Astrocyte (in vitro differentiated cells and primary cell): ENCODE measurements at regions not wholly inside any gene's neighbourhood (a gene's known extent, or its start where the extent isn't known, plus 50 kb on each side); places are given as distances from the start of the nearest gene placed in this dataset.

Experiments
- DNase-seq: peaks from one replicate; pipeline ENCODE4 v3.0.0-alpha.2; 2010; ENCODE audit warnings: low read depth
- FAIRE-seq: peaks from 2 replicates; lab custom pipeline; 2011; peaks lifted over from hg19 to GRCh38; lab: Jason Lieb, UNC
- H2AFZ ChIP-seq: 2 replicates; pipeline ENCODE4 v1.6.0; 2012; ENCODE audit warnings: low read depth, low read length, inconsistent platforms
- H3K27ac ChIP-seq: 2 replicates; pipeline ENCODE4 v1.5.1; 2011; ENCODE audit warnings: low read depth, low read length, inconsistent platforms
- H3K27me3 ChIP-seq: 2 replicates; pipeline ENCODE4 v1.6.0; 2011; ENCODE audit warnings: low read length, inconsistent platforms; ENCODE audit not compliant: insufficient read depth
- H3K36me3 ChIP-seq: 2 replicates; pipeline ENCODE4 v1.5.1; 2011; ENCODE audit warnings: low read length, inconsistent platforms; ENCODE audit not compliant: insufficient read depth
- H3K4me1 ChIP-seq: 2 replicates; pipeline ENCODE4 v1.5.1; 2011; ENCODE audit warnings: low read length, inconsistent platforms; ENCODE audit not compliant: insufficient read depth
- H3K4me2 ChIP-seq: 2 replicates; pipeline ENCODE4 v1.6.0; 2012; ENCODE audit warnings: low read length, inconsistent platforms
- H3K4me3 ChIP-seq: 2 replicates; pipeline ENCODE4 v1.5.1; 2011; ENCODE audit warnings: low read depth, mild to moderate bottlenecking, low read length, inconsistent platforms; ENCODE audit not compliant: insufficient read depth
- H3K79me2 ChIP-seq: 2 replicates; pipeline ENCODE4 v1.6.0; 2012; ENCODE audit warnings: mild to moderate bottlenecking, low read length, inconsistent platforms; ENCODE audit not compliant: insufficient read depth
- H3K9ac ChIP-seq: 2 replicates; pipeline ENCODE4 v1.6.0; 2012; ENCODE audit warnings: mild to moderate bottlenecking, low read length, inconsistent platforms
- H3K9me3 ChIP-seq: 2 replicates; pipeline ENCODE4 v1.5.1; 2012; ENCODE audit warnings: low read depth, mild to moderate bottlenecking, low read length, inconsistent platforms; ENCODE audit not compliant: insufficient read depth
- H4K20me1 ChIP-seq: 2 replicates; pipeline ENCODE4 v1.6.0; 2012; ENCODE audit warnings: low read length, inconsistent platforms; ENCODE audit not compliant: insufficient read depth
- H3K27ac Mint-ChIP-seq: one replicate; pipeline ENCODE4 v1.8.0; 2021; ENCODE audit warnings: mild to moderate bottlenecking, mixed read lengths; ENCODE audit not compliant: unreplicated experiment
- H3K27me3 Mint-ChIP-seq: one replicate; pipeline ENCODE4 v1.8.0; 2021; ENCODE audit warnings: low read depth, mixed read lengths; ENCODE audit not compliant: unreplicated experiment
- H3K36me3 Mint-ChIP-seq: one replicate; pipeline ENCODE4 v1.8.0; 2021; ENCODE audit warnings: low read depth, mixed read lengths; ENCODE audit not compliant: unreplicated experiment
- H3K4me1 Mint-ChIP-seq: one replicate; pipeline ENCODE4 v1.8.0; 2021; ENCODE audit warnings: low read depth, mixed read lengths; ENCODE audit not compliant: unreplicated experiment
- H3K4me3 Mint-ChIP-seq: one replicate; pipeline ENCODE4 v1.8.0; 2021; ENCODE audit warnings: mild to moderate bottlenecking, moderate library complexity, mixed read lengths; ENCODE audit not compliant: unreplicated experiment
- H3K9me3 Mint-ChIP-seq: one replicate; pipeline ENCODE4 v1.8.0; 2021; ENCODE audit warnings: mild to moderate bottlenecking, mixed read lengths; ENCODE audit not compliant: unreplicated experiment
- CTCF ChIP-seq: IDR thresholded peaks from 2 replicates; pipeline ENCODE4 v1.5.1; 2011; ENCODE audit warnings: low read depth, mild to moderate bottlenecking, inconsistent platforms, low read length, moderate library complexity; ENCODE audit not compliant: insufficient read depth
- EZH2 ChIP-seq: IDR thresholded peaks from 2 replicates; pipeline ENCODE4 v1.6.1; 2012; ENCODE audit warnings: mild to moderate bottlenecking, low read length, inconsistent platforms; ENCODE audit not compliant: insufficient read depth

GRCh38 chr9:28922891-28923290, 1349.6 kb upstream of the C9orf72 start:
- no peak for FAIRE-seq
- Histone ChIP-seq H3K4me2 (peak overlapping the region; percentile 55), H2AFZ (no peak overlapping the region)

GRCh38 chr9:28923351-28923750, 1350.1 kb upstream of the C9orf72 start:
- Histone ChIP-seq H4K20me1 (no peaks in the 10 kb centered on the region), H3K27ac (no peak overlapping the region), H3K4me3 (no peak overlapping the region), H3K36me3 (no peaks in the 10 kb centered on the region), H3K4me2 (peak overlapping the region; percentile 55), H3K9me3 (no peaks in the 10 kb centered on the region), H2AFZ (no peak overlapping the region), H3K4me1 (no peaks in the 10 kb centered on the region), H3K9ac (no peak overlapping the region), H3K27me3 (no peaks in the 10 kb centered on the region), H3K79me2 (no peaks in the 10 kb centered on the region)
- no peak for DNase-seq
- H3K9me3 Mint-ChIP-seq: no peaks in the 10 kb centered on the region
- H3K27me3 Mint-ChIP-seq: no peaks in the 10 kb centered on the region
- no peaks in the 10 kb centered on the region for H3K36me3 Mint-ChIP-seq
- no peak for TF ChIP-seq EZH2
- no peak for TF ChIP-seq CTCF
- no peak overlapping the region for H3K27ac Mint-ChIP-seq
- peaks cover 1% of the 10 kb centered on the region for H3K4me1 Mint-ChIP-seq
- no peak for FAIRE-seq
- no peak overlapping the region for H3K4me3 Mint-ChIP-seq

More at GRCh38 chr9:28922891-28923290, 1349.6 kb upstream of the C9orf72 start:
- Mint-ChIP-seq H3K36me3 (no peaks in the 10 kb centered on the region), H3K27me3 (no peaks in the 10 kb centered on the region), H3K4me1 (peaks cover 1% of the 10 kb centered on the region), H3K4me3 (no peak overlapping the region), H3K27ac (no peak overlapping the region), H3K9me3 (no peaks in the 10 kb centered on the region)
- no peaks in the 10 kb centered on the region for H3K4me1 ChIP-seq
- H3K27ac ChIP-seq: no peak overlapping the region
- no peaks in the 10 kb centered on the region for H3K9me3 ChIP-seq
- no peaks in the 10 kb centered on the region for H3K36me3 ChIP-seq
- no peak overlapping the region for H3K4me3 ChIP-seq
- no peak for DNase-seq
- no peak overlapping the region for H3K9ac ChIP-seq
- H4K20me1 ChIP-seq: no peaks in the 10 kb centered on the region
- H3K27me3 ChIP-seq: no peaks in the 10 kb centered on the region
- no peaks in the 10 kb centered on the region for H3K79me2 ChIP-seq
- TF ChIP-seq CTCF (no peak), EZH2 (no peak)

- Histone ChIP-seq H2AFZ (no peak overlapping the region), H4K20me1 (no peaks in the 10 kb centered on the region), H3K79me2 (no peaks in the 10 kb centered on the region), H3K27me3 (no peaks in the 10 kb centered on the region), H3K4me2 (no peak overlapping the region), H3K4me3 (no peak overlapping the region), H3K4me1 (no peaks in the 10 kb centered on the region), H3K27ac (no peak overlapping the region), H3K9me3 (no peaks in the 10 kb centered on the region), H3K36me3 (no peaks in the 10 kb centered on the region), H3K9ac (no peak overlapping the region)
- peaks cover 3% of the 10 kb centered on the region for H3K4me1 Mint-ChIP-seq
- no peak overlapping the region for H3K4me3 Mint-ChIP-seq
- DNase-seq (no peak), FAIRE-seq (no peak)
- H3K27ac Mint-ChIP-seq: no peak overlapping the region
- no peak for TF ChIP-seq EZH2
- no peak for TF ChIP-seq CTCF
- no peaks in the 10 kb centered on the region for H3K27me3 Mint-ChIP-seq
- H3K9me3 Mint-ChIP-seq: no peaks in the 10 kb centered on the region
- H3K36me3 Mint-ChIP-seq: no peaks in the 10 kb centered on the region
Measured at GRCh38 chr9:28925157-28925556, 1351.9 kb upstream of the C9orf72 start.
